Neural cell (in vitro differentiated cells): ENCODE measurements at regions not wholly inside any gene's neighbourhood (a gene's known extent, or its start where the extent isn't known, plus 50 kb on each side); places are given as distances from the start of the nearest gene placed in this dataset.

Experiments
- H2AFZ ChIP-seq: fragments of 200-600, 300-800 bp; sonication (generic), shearing (Covaris generic); 2 replicates; pipeline ENCODE4 v1.6.0; 2014; ENCODE audit warnings: low read depth, mild to moderate bottlenecking, antibody characterized with exemption, low read length, moderate library complexity
- H3F3A ChIP-seq: fragments of 200-600 bp; shearing (Covaris generic); 2 replicates; pipeline ENCODE4 v1.6.1; 2016; ENCODE audit warnings: mild to moderate bottlenecking, moderate library complexity, mixed read lengths, antibody characterized with exemption, low read length; ENCODE audit not compliant: insufficient read depth, poor library complexity, severe bottlenecking
- H3K27ac ChIP-seq: fragments of 200-600, 300-800 bp; sonication (generic), shearing (Covaris generic); 2 replicates; pipeline ENCODE4 v1.5.1; 2014; ENCODE audit warnings: mild to moderate bottlenecking, low read length, moderate library complexity
- H3K27me3 ChIP-seq: fragments of 300-800, 200-600 bp; sonication (generic), shearing (Covaris generic); 2 replicates; pipeline ENCODE4 v1.6.0; 2014; ENCODE audit warnings: mild to moderate bottlenecking, low read depth, low read length, moderate library complexity; ENCODE audit not compliant: insufficient read depth
- H3K36me3 ChIP-seq: fragments of 300-800, 200-600 bp; sonication (generic), shearing (Covaris generic); 2 replicates; pipeline ENCODE4 v1.5.1; 2014; ENCODE audit warnings: mild to moderate bottlenecking, antibody characterized with exemption, low read length, moderate library complexity; ENCODE audit not compliant: insufficient read depth
- H3K4me2 ChIP-seq: fragments of 300-800, 200-600 bp; sonication (generic), shearing (Covaris generic); 2 replicates; pipeline ENCODE4 v1.6.0; 2014; ENCODE audit warnings: mild to moderate bottlenecking, low read length
- H3K4me3 ChIP-seq: fragments of 300-800, 200-600 bp; sonication (generic), shearing (Covaris generic); 2 replicates; pipeline ENCODE4 v1.5.1; 2014; ENCODE audit warnings: mild to moderate bottlenecking, low read length, moderate library complexity
- H3K79me2 ChIP-seq: fragments of 200-600 bp; shearing (Covaris generic); replicated peaks from 2 replicates; pipeline ENCODE4 v1.6.0; 2014; ENCODE audit warnings: mild to moderate bottlenecking, low read length, moderate library complexity; ENCODE audit not compliant: insufficient read depth
- H3K9ac ChIP-seq: fragments of 300-800, 200-600 bp; sonication (generic), shearing (Covaris generic); 2 replicates; pipeline ENCODE4 v1.6.1; 2016; ENCODE audit warnings: mild to moderate bottlenecking, low read length, mixed read lengths
- H3K9me2 ChIP-seq: fragments of 200-600 bp; shearing (Covaris generic); 2 replicates; pipeline ENCODE4 v1.6.1; 2016; ENCODE audit warnings: mild to moderate bottlenecking, low read length, mixed read lengths; ENCODE audit not compliant: insufficient read depth
- H3K9me3 ChIP-seq: fragments of 200-600, 300-800 bp; sonication (generic), shearing (Covaris generic); 2 replicates; pipeline ENCODE4 v1.6.1; 2016; ENCODE audit warnings: mild to moderate bottlenecking, mixed run types, low read length, moderate library complexity, mixed read lengths
- H4K20me1 ChIP-seq: fragments of 200-600 bp; shearing (Covaris generic); 2 replicates; pipeline ENCODE4 v1.6.1; 2016; ENCODE audit warnings: mild to moderate bottlenecking, mixed run types; ENCODE audit not compliant: insufficient read depth
- EP300 ChIP-seq: fragments of 450-650 bp; conservative IDR thresholded peaks from 2 replicates; pipeline ENCODE4 v1.6.1; 2014; ENCODE audit warnings: antibody characterized with exemption, mild to moderate bottlenecking, moderate library complexity; ENCODE audit not compliant: poor library complexity, severe bottlenecking
- EZH2 ChIP-seq: fragments of 200-600, 300-800 bp; shearing (Covaris generic), sonication (generic); IDR thresholded peaks from 2 replicates; pipeline ENCODE4 v1.6.1; 2014; ENCODE audit warnings: antibody characterized with exemption, low read length, borderline replicate concordance, mild to moderate bottlenecking; ENCODE audit not compliant: insufficient read depth, poor library complexity, severe bottlenecking
- MXI1 ChIP-seq: fragments of 450-650 bp; conservative IDR thresholded peaks from 2 replicates; pipeline ENCODE4 v1.6.1; 2014; ENCODE audit warnings: antibody characterized with exemption, mild to moderate bottlenecking; ENCODE audit not compliant: poor library complexity, severe bottlenecking
- POLR2AphosphoS5 ChIP-seq: IDR thresholded peaks from 2 replicates; pipeline ENCODE4 v1.6.1; 2012
- RAD21 ChIP-seq: fragments of 450-650 bp; conservative IDR thresholded peaks from 2 replicates; pipeline ENCODE4 v1.6.1; 2014; ENCODE audit warnings: antibody characterized with exemption, mild to moderate bottlenecking, moderate library complexity
- SMC3 ChIP-seq: fragments of 450-650 bp; conservative IDR thresholded peaks from 2 replicates; pipeline ENCODE4 v1.6.1; 2014; ENCODE audit warnings: antibody characterized with exemption, mild to moderate bottlenecking, moderate library complexity; ENCODE audit not compliant: poor library complexity
- TAF1 ChIP-seq: IDR thresholded peaks from 2 replicates; pipeline ENCODE4 v1.6.1; 2012; ENCODE audit warnings: low read depth
- TF ChIP-seq, protein P1 (sequence below): fragments of 450-650 bp; IDR thresholded peaks from 2 replicates; pipeline ENCODE4 v1.5.1; 2014; ENCODE audit warnings: antibody characterized with exemption, mild to moderate bottlenecking, moderate library complexity; ENCODE audit not compliant: poor library complexity, severe bottlenecking
- TF ChIP-seq, protein P2 (sequence below): IDR thresholded peaks from 2 replicates; pipeline ENCODE4 v1.6.1; 2012; ENCODE audit warnings: borderline replicate concordance

DNA sequence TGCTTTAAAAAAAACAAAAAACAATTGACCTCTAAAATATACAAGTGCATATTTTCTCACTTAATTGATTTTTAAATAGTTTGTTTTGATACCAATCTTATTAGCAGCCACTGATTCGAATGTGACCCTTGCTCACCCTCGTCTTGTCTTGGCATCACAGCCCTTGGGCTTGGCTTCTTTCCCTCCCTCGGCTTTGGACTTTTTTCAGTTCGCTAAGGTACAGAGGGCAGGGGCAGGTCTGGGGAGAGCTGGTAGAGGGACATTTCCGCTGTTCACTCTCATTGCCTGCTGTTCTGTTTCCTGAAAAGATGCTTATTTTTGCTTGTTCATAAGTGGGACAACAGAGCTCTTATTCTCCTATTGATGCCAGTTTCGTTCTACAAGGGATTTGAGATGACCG lies 88.5 kb upstream of the RPS6KA3 start:
- Histone ChIP-seq H3K27me3 (no peaks in the 10 kb centered on the region), H3K4me3 (no peak overlapping the region), H3K27ac (no peak overlapping the region), H3K36me3 (no peaks in the 10 kb centered on the region), H3K9me2 (no peaks in the 10 kb centered on the region), H3K4me2 (no peak overlapping the region), H2AFZ (no peak overlapping the region), H3K9me3 (no peaks in the 10 kb centered on the region), H3K9ac (no peak overlapping the region), H3K79me2 (no peaks in the 10 kb centered on the region), H4K20me1 (no peaks in the 10 kb centered on the region), H3F3A (no peaks in the 10 kb centered on the region)
- TF ChIP-seq POLR2AphosphoS5 (no peak), EZH2 (no peak), SMC3 (no peak), MXI1 (no peak), RAD21 (no peak), EP300 (no peak), TAF1 (no peak)
- TF ChIP-seq, protein P1, sequence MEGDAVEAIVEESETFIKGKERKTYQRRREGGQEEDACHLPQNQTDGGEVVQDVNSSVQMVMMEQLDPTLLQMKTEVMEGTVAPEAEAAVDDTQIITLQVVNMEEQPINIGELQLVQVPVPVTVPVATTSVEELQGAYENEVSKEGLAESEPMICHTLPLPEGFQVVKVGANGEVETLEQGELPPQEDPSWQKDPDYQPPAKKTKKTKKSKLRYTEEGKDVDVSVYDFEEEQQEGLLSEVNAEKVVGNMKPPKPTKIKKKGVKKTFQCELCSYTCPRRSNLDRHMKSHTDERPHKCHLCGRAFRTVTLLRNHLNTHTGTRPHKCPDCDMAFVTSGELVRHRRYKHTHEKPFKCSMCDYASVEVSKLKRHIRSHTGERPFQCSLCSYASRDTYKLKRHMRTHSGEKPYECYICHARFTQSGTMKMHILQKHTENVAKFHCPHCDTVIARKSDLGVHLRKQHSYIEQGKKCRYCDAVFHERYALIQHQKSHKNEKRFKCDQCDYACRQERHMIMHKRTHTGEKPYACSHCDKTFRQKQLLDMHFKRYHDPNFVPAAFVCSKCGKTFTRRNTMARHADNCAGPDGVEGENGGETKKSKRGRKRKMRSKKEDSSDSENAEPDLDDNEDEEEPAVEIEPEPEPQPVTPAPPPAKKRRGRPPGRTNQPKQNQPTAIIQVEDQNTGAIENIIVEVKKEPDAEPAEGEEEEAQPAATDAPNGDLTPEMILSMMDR: no peak
- TF ChIP-seq, protein P2, sequence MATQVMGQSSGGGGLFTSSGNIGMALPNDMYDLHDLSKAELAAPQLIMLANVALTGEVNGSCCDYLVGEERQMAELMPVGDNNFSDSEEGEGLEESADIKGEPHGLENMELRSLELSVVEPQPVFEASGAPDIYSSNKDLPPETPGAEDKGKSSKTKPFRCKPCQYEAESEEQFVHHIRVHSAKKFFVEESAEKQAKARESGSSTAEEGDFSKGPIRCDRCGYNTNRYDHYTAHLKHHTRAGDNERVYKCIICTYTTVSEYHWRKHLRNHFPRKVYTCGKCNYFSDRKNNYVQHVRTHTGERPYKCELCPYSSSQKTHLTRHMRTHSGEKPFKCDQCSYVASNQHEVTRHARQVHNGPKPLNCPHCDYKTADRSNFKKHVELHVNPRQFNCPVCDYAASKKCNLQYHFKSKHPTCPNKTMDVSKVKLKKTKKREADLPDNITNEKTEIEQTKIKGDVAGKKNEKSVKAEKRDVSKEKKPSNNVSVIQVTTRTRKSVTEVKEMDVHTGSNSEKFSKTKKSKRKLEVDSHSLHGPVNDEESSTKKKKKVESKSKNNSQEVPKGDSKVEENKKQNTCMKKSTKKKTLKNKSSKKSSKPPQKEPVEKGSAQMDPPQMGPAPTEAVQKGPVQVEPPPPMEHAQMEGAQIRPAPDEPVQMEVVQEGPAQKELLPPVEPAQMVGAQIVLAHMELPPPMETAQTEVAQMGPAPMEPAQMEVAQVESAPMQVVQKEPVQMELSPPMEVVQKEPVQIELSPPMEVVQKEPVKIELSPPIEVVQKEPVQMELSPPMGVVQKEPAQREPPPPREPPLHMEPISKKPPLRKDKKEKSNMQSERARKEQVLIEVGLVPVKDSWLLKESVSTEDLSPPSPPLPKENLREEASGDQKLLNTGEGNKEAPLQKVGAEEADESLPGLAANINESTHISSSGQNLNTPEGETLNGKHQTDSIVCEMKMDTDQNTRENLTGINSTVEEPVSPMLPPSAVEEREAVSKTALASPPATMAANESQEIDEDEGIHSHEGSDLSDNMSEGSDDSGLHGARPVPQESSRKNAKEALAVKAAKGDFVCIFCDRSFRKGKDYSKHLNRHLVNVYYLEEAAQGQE: no peak

DNA sequence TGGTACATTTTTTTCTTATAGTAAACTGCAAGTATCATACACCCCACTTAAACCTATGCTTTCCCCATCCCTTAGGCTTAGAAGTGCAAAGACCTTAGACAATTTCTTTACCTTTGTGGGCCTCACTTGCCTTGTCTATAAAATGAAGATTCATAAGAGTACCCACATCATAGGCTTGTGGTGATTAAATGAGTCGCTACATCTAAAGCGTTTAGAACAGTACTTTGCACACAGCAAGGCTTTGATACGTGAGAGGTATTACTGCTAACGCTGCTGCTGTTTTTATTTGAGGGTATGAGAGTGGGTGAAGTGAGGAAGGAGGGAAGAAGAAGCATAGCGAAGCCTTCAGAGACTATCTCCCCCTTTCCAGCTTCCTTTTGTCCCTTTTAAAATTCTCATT lies 87.8 kb upstream of the RPS6KA3 start:
- no peak overlapping the region for H3K27ac ChIP-seq
- H3K79me2 ChIP-seq: no peaks in the 10 kb centered on the region
- H3K4me2 ChIP-seq: no peak overlapping the region
- H3K9me2 ChIP-seq: no peaks in the 10 kb centered on the region
- no peaks in the 10 kb centered on the region for H3K36me3 ChIP-seq
- no peak overlapping the region for H3K9ac ChIP-seq
- TF ChIP-seq TAF1 (no peak), RAD21 (no peak), SMC3 (no peak), EP300 (no peak)
- H3K9me3 ChIP-seq: no peaks in the 10 kb centered on the region
- H2AFZ ChIP-seq: no peak overlapping the region
- H3F3A ChIP-seq: no peaks in the 10 kb centered on the region
- no peak overlapping the region for H3K4me3 ChIP-seq
- H3K27me3 ChIP-seq: no peaks in the 10 kb centered on the region
- no peaks in the 10 kb centered on the region for H4K20me1 ChIP-seq

DNA sequence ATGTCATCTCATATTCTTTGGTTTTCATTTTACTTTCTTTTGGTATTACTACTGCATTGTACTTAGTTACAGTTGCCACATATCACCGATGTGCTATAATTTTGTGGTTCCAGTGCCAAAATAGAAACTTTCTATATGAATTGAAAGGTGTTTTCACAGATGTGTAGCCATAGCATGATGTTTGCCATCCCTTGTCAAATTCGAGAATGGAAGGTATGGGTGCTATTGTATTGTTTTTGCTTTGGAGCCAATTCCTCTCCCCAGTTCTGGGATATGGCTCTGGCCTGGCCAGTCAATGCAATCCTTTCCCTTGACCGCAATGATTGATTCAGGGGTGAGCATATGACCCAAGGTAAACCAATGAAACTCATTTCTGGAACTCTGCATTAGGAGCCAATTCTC lies 86.2 kb upstream of the RPS6KA3 start:
- Histone ChIP-seq H3K4me3 (no peak overlapping the region), H3F3A (no peaks in the 10 kb centered on the region), H3K36me3 (no peaks in the 10 kb centered on the region), H3K4me2 (no peak overlapping the region), H3K9me2 (no peaks in the 10 kb centered on the region), H3K27ac (no peak overlapping the region), H3K9ac (no peak overlapping the region), H4K20me1 (no peaks in the 10 kb centered on the region), H3K9me3 (no peaks in the 10 kb centered on the region), H2AFZ (no peak overlapping the region), H3K79me2 (no peaks in the 10 kb centered on the region), H3K27me3 (no peaks in the 10 kb centered on the region)
- TF ChIP-seq EP300 (no peak), EZH2 (no peak), RAD21 (no peak), MXI1 (no peak), POLR2AphosphoS5 (no peak), TAF1 (no peak), SMC3 (no peak)
- TF ChIP-seq, protein P2: no peak
- TF ChIP-seq, protein P1: no peak
